HG03378 (cell line): ENCODE measurements at regions not wholly inside any gene's neighbourhood (a gene's known extent, or its start where the extent isn't known, plus 50 kb on each side); places are given as distances from the start of the nearest gene placed in this dataset.
A peak's percentile ranks its signal among the peaks of the same experiment; 100 is the strongest.
"Not testable (repeated sequence)": the region's sequence is repeated elsewhere in the genome, so short reads cannot be mapped to it uniquely, and the experiment has no call there.

Source experiments
- ATAC-seq: cut with Tn5 transposase; IDR thresholded peaks from one replicate; pipeline ENCODE4 v1.9.1; 2021; ENCODE audit warnings: mild to moderate bottlenecking, moderate library complexity; ENCODE audit not compliant: unreplicated experiment

GRCh38 chr1:196005426-196005825 is 602.8 kb downstream of the KCNT2 start:
- no peak for ATAC-seq

- not testable (repeated sequence) for ATAC-seq
These were observed 603.9 kb downstream of the KCNT2 start for GRCh38 chr1:196004388-196004787.

- ATAC-seq = no peak
These were observed 605.3 kb downstream of the KCNT2 start for GRCh38 chr1:196002906-196003305.

GRCh38 chr1:196002296-196002695 is 605.9 kb downstream of the KCNT2 start:
- ATAC-seq = not testable (repeated sequence)

GRCh38 chr1:196001188-196001587 is 607.1 kb downstream of the KCNT2 start:
- no peak for ATAC-seq

GRCh38 chr1:195999022-195999421 is 609.2 kb downstream of the KCNT2 start:
- no peak for ATAC-seq

- no peak for ATAC-seq
These were observed 626.6 kb downstream of the KCNT2 start for GRCh38 chr1:195981448-195982139.

- no peak for ATAC-seq
These were observed 628.6 kb downstream of the KCNT2 start for GRCh38 chr1:195979646-195980045.

GRCh38 chr1:195973311-195973904 is 634.8 kb downstream of the KCNT2 start:
- ATAC-seq = no peak

- no peak for ATAC-seq
These were observed 636.7 kb downstream of the KCNT2 start for GRCh38 chr1:195971589-195971988.

- no peak for ATAC-seq
These were observed 638.0 kb downstream of the KCNT2 start for GRCh38 chr1:195970209-195970608.

GRCh38 chr1:195965475-195965874 is 642.8 kb downstream of the KCNT2 start:
- no peak for ATAC-seq

- ATAC-seq = no peak
These were observed 643.2 kb downstream of the KCNT2 start for GRCh38 chr1:195965036-195965435.

GRCh38 chr1:195964516-195964915 is 643.7 kb downstream of the KCNT2 start:
- no peak for ATAC-seq

GRCh38 chr1:195962051-195962450 is 646.2 kb downstream of the KCNT2 start:
- ATAC-seq = no peak

- peak; percentile 47 for ATAC-seq
These were observed 647.7 kb downstream of the KCNT2 start for GRCh38 chr1:195960580-195960979.

- no peak for ATAC-seq
These were observed 650.1 kb downstream of the KCNT2 start for GRCh38 chr1:195958131-195958530.

- no peak for ATAC-seq
These were observed 651.4 kb downstream of the KCNT2 start for GRCh38 chr1:195956845-195957244.

- ATAC-seq = no peak
These were observed 653.4 kb downstream of the KCNT2 start for GRCh38 chr1:195954848-195955247.

GRCh38 chr1:195951313-195951712 is 656.9 kb downstream of the KCNT2 start:
- ATAC-seq = no peak

GRCh38 chr1:195948123-195948895 is 659.9 kb downstream of the KCNT2 start:
- ATAC-seq = no peak

- ATAC-seq = no peak
These were observed 661.7 kb downstream of the KCNT2 start for GRCh38 chr1:195946500-195946899.
